T-helper 1 cell treated with Interleukin-12 subunit alpha and Interleukin-12 subunit beta and Interleukin-4 antibody, amounts not matched to agents 30 ng/mL and 1 ng/mL, for 36 hours (primary cell): ENCODE measurements at regions not wholly inside any gene's neighbourhood (a gene's known extent, or its start where the extent isn't known, plus 50 kb on each side); places are given as distances from the start of the nearest gene placed in this dataset.

Source experiments
- intact Hi-C: fragments of 100-400 bp; cut with micrococcal nuclease; formaldehyde crosslinking; loops from one replicate; pipeline ENCODE4 v1.15.1; 2024

DNA sequence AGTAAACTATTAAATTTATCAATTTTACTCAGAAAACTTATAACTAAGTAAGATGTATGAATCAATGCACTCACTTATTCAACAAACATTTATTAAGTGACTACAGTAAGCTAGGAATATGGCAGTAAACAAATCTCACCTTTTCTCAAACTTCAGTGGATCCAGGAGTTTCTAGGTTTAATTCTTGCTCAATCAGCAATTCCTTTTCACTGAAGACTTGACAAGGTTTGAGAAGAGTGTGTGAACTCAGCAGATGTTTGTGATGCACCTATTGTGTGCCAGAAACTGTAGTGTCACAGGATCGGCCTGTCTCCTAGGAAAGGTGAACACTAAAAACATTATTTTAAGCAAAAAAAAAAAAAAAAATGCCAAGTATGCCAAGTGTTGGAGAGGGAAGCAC lies 167.8 kb downstream of the ALG10 start:
- intact Hi-C loops, result no loop called here

DNA sequence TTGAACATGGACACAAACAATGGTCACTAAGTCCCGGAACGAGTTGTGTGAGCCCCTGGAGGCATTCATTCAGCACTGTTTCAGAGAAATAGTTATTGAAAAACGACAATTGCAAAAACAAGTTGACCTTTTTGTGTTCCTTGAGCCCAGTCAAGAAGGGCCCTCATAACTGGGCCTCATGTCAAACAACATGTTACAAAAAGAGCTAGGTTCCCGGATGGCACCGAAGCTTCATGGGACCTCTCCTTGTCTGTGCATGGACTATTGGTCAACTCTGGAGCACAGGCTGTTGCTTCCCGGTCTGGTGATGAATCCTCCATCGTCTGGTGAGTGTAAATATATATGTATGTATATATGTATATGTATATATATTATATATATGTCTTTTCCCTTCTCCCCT lies 176.6 kb downstream of the ALG10 start:
- intact Hi-C loops, result no loop called here

DNA sequence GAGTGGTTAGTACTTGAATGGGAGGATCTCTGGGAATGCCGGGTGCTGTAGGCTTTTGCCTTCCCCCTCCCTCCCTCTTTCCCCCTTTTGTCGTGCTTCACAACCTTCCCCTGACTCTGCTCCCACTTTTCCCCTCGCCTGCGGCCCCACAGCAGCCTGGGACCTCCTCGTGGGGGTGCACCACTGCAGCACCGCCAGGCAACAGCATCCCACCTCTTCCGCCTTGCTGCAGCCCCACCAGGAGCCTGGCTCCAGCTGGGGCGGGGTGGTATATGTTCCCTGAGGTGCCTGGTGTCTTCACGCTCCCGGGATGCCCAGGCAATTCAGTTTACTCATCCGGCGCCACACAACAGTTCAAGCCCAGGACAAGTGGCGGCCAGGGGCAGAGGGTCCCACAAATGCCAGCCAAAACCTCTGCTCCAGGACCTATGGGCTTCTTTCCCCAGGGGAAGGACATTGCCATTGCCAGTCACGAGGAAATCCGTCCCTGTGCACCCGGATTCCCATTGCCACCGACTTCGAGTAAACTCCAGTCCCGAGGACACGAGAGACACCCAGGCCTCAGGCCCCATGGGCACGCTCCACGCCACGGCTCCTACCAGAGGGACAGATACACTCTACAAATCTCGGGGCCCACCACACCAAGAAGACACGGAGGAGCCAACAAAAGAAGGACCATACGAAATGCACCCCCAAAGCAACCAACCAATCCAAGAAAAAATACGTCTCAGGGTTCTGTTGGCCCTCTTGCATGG lies 181.7 kb downstream of the ALG10 start:
- intact Hi-C loops, result no loop called here

DNA sequence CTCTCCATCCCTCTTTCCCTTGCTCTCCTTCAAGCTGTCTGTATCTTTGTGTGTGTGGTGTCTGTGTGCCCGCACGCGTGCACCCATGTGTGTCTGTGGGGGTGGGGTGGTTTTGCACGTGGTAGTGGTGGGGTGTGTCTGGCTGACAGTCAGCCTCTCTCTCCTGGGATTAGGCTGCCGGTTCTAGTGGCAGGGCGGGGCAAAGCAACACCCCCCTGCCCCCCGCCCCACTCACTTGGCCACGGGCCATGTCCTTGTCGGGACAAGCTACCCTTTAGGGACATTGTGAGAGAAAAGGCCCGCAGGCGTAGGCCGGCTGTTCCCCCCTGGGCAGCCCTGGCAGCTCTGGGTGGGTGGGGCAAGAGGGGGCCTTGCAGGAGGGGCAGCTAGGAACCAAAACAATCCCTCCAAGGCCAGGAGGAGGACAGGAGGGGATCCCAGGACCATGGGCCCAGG lies 182.6 kb downstream of the ALG10 start:
- intact Hi-C loops, result no loop called here

DNA sequence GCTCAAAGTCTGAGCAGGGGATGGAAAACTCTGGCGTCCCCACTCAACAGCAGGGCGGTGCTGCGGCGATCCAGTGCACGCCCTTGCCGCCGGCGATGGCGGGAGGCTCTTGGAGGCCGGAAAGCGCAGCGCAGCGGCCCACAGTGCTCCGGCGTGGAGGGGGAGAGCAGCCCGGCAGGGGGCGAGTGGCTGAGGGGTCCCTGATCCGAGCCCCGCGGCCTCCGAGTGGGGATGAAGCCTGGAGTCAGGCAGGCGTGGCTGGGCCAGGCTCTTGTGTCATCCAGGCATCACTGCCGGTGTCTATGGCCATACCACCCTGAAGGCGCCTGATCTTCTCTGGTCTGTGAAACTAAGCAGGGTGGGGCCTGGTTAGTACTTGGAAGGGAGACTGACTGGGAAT lies 183.1 kb downstream of the ALG10 start:
- intact Hi-C loops, result no loop called here

DNA sequence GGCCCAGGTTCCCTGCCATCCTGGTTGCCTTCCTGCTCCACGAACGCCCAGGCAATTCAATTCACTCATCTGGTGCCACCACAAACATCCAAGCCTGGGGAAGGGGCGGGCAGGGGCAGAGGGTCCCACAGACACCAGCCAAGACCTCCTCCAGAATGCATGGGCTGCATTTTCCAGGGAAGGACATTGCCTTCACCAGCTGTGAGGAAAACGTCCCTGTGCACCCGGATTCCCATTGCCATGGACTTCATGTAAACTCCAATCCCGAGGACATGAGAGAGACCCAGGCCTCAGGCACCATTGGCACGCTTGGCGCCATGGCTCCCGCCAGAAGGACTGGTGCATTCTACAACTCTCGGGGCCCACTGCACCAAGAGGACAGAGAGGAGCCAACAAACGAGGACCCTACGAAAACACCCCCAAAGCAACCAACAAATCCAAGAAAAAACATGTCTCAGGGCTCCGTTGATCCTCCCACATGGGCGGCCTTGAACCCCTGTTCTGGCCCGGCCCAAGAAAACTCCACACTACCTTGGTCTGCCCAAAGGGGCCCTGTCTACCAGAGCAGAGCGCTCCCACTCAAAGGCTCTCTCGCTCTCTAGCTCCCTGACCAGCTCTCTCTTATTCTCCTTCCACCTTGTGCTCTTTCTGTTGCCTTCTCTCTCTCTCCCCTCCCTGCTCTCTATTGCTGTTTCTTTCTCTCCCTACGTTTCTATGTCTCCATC lies 183.9 kb downstream of the ALG10 start:
- intact Hi-C loops, result no loop called here

DNA sequence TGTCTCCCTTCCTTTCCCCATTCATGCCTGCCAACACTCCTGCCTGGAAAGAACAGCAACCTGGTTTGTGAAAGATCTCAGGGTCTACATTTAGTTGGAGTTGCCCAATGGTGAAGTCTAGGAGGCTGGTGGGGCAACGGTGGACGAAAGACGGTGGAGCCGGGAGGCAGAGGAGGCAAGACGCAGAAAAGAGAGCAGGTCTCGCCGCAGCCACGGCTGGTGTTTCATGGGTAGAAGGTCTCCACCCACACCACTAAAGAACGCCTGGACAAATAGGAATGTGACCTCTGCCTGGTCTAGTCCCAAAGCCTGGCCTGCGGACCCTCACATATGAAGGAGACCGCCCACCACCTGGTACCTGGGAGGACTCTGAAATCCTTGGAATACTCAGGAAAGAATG lies 185.6 kb downstream of the ALG10 start:
- intact Hi-C loops, result no loop called here

DNA sequence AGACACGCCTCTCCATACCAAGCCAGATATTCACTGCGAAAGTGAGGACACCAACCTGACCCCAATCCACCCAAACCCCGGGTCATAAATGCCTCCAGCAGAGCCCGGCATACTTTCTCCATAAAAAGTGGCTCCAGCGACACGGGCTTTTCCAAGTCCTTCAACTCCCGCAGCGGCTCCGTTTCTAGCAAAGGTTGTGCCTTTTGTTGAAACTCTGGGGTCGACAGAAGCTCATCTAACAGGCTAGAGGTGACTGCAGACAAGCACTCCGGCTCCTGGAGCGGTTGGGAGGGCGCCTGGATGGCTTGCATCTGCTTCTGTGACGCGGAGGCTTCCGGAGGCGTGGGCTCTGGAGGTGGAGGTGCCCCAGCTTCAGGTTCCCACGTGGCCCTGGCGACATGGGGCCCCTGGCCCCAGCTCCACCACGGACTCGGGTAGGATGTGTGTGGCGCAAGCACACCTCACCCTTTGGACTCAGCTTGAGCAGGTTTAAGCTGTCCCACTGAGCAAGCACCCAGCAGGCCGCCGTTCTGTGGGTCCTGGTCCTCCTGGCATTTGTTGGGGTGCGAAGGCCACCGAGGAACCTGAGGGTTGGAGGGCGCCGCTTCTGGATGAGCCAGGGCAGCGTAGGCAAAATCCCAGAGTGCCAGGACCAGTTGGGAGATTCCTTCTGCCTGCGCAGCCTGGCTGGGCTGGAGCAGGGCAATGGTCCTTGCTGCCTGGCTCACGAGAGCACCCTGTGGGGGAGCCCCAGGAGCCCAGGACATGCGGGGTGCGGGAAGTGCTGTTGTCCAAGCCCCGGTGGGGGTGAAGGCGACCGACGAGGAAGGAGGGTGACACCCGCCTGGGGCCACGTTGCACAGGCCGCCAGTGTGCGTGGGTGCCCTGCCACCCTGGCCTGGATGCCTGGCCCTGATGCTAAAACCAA lies 186.3 kb downstream of the ALG10 start:
- intact Hi-C loops, result no loop called here

DNA sequence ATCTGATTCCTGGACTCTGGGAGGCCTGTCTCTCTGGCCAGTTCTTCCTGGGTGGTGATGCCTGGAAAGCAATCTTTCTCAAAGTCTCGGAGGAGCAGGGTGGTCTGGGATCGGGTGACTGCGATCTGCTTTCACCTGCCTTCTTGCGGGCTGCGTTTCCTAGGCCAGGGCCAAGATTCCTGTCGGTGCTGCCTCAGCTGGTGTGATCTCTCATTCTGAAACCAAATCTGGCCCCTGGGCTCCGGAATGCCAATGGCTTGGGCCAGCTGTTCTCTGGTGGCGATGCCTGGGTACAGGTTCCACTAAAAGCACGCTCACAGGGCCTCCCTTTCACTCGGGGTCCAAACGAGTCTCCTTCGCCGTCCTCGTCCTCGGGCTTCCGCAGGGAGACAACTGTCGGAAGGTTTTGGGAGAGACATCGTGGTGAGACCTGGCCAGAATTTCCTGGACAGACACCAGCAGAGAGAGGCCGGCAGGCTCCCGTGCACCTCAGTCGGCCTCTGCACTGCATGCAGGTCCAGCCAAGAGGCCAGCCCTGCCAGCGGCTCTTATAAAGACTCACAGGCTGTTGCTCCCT lies 187.1 kb downstream of the ALG10 start:
- intact Hi-C loops, result no loop called here

DNA sequence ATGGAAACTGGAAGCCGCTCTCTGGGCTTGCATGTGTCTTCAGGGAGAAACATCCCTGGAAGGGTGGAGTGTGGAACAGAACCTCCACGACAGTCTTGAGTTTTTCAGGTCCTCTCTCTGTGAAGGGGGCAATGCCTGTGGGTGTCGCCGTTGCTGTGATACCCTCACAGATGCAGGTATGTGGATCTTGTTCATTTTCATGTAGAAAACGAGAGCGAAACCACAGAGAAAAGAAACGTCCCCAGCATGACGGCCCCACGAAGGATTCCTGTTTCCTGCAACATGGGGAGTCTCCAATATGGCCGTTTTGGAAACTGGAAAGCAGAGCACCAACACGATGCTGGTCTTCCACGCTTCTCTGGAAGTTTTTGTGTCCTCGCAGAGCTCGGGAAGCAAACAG lies 187.9 kb downstream of the ALG10 start:
- intact Hi-C loops, result no loop called here

DNA sequence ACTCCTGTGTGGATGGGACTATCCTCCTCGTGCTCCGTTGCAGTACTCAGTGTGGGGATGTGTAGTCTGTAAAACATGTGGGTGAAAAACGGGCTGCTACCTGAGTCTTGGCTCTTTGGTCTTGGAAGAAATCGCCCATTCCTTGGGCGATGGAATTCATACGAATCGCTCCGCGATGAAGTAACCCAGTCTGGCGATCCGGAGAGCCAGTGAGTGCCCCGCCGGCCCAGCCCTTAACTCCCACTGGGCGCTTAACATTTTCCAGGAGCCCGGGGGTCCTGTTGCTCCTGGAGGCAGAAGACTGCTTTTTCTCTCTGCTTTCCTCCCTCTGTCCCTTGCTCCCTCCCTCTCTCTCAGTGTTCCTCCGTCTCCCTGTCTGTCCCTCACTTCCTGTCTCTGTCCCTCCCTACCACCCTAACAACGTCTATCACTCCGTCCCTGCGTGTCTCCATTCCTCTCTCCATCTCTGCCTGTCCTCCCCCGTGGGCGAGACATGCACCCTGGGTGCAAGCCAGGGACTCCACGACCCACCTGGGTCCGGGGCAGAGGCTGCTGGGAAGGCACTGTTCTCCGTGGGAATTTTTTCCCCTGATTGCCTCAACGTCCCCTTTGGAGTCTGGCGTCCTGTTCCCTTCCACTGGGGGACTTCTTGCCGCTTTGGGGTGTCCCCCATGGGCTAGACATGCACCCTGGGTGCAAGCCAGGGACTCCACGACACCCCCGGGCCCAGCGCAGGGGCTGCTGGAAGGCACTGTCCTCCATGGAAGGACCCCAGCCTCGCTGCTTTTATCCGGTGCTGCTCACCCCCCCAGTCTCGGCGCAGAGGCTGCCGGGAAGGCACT lies 188.6 kb downstream of the ALG10 start:
- intact Hi-C loops, result no loop called here

DNA sequence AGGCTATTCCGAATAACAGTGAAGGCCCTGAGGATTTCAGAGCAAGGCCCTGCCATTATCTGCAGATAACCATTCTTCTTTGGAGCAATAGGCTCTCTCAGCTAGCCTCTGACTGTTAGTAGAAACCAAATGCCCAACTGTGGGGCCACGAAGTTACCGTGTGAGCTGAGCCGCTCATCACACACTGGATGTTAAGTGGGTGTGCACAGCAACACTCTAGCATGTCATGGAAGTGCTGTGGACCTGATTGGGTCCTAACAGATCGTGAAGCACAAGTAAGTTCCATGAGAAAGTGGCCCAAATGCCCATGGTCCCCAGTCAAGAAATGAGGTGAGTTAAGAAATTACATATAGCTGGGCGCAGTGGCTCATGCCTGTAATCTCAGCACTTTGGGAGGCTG lies 190.4 kb downstream of the ALG10 start:
- intact Hi-C loops, result no loop called here

DNA sequence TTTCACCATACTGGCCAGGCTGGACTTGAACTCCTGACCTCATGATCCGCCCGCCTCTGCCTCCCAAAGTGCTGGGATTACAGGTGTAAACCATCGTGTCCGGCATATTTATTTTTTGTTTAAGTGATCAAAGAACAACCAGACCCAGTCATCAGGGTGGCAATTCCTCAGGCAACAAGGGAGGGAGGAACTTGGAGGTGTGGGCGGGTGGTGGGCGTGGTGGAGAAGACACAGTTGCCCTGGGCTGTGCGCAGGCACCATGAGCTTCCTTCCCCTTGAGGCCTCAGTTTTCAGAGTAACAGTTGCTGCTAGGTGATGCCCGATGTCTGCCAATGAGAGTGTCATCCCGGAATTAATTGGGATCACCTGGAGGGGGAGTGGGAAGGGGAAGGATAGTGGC lies 191.7 kb downstream of the ALG10 start:
- intact Hi-C loops, result no loop called here

DNA sequence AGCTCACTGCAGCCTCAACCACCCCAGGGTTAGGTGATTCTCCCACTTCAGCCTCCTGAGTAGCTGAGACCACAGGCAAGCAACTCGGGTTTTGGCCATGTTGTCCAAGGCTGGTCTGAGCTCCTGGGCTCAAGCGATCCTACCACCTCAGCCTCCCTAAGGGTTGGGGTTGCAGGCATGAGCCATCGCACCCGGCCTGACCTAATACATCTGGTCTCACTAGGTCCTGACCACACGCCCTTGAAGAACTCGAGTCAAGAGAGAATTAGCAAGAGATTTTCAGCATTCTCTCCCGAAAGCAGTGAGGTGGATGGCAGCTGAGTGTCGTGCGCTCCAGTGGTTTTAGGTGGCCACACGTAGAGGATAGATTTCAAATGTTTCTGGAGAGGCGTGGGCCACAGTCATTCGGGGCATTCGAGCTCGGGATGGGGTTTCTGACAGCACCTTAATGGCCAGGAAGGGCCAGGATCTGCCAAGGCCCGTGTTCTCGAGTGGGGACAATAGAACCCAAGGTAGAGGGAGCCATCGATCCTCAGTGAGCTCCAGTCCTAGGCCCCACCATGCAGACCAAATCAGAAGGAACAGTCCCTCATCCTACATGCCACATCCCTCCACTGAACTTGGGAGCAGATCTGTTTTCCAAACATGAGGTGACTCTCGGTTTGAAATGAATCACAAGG lies 193.1 kb downstream of the ALG10 start:
- intact Hi-C loops, result no loop called here

DNA sequence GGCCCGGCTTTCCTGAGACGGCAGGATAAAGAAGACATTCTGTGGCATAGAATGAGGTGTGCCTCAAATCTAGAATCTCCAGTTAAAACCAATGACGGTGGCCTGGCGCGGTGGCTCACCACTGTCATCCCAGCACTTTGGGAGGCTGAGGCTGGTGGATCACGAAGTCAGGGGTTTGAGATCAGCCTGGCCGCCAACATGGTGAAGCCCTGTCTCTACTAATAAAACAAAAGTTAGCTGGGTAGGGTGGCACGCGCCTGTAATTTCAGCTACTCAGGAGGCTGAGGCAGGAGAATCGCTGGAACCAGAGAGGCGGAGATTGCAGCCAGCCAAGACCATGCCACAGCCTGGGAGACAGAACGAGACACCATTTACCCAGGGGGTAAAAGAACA lies 193.6 kb downstream of the ALG10 start:
- intact Hi-C loops, result no loop called here

DNA sequence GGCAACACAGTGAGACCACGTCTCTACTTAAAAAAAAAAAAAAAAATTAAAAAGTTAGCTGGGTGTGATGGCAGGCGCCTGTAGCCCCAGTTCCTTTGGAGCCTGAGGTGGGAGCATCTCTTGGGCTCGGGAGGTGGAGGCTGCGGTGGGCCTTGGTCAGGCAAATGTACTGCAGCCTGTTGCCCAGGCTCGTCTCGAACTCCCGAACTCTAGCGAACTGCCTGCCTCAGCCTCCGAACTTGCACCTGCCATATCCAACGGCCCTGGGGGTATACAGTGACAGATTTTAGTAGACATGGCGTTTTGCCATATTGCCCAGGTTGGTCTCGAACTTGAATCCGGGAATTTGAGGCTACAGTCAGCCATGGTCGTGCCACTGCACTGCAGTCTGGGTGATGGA lies 195.4 kb downstream of the ALG10 start:
- intact Hi-C loops, result loop anchor here (1.0 to 2.0 kb wide), 4 partner anchors 94 to 1461 kb away; partner anchors contain the start of gene ALG10

DNA sequence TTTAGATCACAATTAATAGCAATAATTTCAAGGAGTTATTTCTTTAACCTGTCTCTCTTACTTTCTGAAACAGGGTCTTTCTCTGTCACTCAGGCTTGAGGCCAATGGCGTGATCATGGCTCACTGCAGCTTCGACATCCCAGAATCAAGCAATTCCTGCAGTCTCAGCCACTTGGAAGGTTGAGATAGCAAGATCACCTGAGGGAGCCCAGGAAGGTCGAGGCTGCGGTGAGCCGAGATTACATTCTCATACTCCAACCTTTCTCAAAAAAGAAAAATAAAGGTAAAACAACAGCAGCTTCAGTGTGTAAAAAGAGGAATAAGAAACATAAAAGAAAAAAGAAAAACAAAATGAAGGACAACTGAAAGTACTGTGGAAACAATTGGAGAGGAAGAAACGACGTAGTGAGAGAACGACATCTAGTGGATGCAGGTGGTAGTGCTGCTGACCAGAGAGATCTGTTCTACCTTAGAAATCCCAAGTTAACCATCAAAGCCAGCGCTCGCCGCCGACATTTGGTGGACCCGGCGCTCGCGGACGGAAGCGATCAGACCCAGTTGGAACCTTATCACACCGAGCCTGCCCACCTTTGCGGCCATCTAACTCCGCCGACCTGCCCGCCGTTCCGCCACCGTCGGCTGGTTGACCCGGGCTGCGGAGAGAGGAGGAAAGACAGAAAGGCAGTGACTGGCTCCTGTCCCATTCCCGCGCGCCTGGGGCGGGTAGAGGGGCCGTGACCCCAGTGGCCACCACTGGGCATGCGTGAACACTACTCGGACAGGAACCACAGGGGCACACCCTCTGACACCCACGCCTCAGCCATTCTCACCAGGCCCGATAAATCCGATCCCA lies 196.1 kb downstream of the ALG10 start:
- intact Hi-C loops, result loop anchor here (1.0 to 2.0 kb wide), 4 partner anchors 95 to 1462 kb away; partner anchors contain the start of gene ALG10

DNA sequence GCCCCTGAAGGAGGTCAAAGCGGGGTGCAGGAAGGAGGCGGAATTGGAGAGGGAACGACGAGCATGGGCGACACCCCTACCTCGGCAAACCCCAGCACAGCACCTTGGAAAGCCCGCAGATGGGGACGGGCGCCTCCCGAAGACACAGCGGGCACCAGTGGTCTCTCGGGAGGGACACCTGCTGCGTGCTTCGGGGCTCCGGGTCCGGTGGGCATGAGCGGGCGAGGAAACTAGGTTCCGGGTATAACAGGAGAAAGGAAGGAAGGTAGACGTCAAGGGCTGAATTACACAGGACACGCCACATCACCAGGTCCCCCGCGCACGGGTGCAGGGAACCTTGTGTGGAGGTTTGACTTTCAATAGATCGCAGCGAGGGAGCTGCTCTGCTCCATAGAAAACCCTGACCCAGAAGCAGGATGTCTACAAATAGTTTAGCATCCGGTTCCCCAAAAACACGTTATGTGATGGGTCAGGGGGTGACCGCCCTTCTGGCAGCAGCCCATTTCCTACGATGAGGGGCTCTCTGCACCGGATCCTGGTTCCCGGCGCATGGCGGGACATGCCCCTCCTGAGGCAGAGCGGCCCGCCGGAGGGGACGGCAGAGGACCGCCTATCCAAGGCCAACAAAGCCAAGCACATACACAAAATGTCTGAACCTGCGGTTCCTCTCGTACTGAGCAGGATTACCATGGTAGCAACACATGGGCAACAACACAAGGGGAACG lies 196.9 kb downstream of the ALG10 start:
- intact Hi-C loops, result loop anchor here (2.0 kb wide), 1 partner anchor 196 kb away; the partner anchor contains the start of gene ALG10
